ENCODE measurements at regions not wholly inside any gene's neighbourhood (a gene's known extent, or its start where the extent isn't known, plus 50 kb on each side); places are given as distances from the start of the nearest gene placed in this dataset.
"Not testable (repeated sequence)": the region's sequence is repeated elsewhere in the genome, so short reads cannot be mapped to it uniquely, and the experiment has no call there.

DNA sequence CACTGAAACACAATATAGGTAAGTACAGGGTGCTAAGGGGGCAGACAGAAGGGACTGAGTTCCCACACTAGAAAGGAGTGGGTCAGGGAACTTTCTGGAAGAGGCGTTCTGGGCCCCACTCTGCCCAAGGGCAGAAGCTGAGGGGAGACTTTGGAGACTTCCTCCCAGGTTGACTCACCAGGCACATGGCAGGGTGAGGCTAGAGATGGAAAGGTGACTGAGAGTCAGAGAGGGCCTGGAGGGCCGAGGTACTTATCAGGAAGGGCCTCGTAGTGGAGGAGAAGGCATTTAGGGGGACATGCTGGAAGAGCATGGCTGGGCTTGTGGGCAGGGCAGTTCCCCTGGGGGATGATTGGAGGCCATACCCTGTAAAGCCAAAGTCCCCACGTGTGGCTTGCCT lies 159.9 kb upstream of the JUN start:
- Histone ChIP-seq H3K27ac (ENCODE audit: low read length) (no peak overlapping the region), H3K4me1 (ENCODE audit: control insufficient read depth in 1 of 2, insufficient read depth in 2 of 2, low read length in 2 of 2) (peaks cover 0 to 5% of the 10 kb centered on the region in 2 donors), H3K9me3 (ENCODE audit: control insufficient read depth in 1 of 2, low read length in 2 of 2) (no peaks in the 10 kb centered on the region), H3K27me3 (ENCODE audit: low read depth, low read length) (no peaks in the 10 kb centered on the region), H3K4me3 (ENCODE audit: low read depth in 1 of 2, low read length in 2 of 2) (no peak overlapping the region), H3K36me3 (ENCODE audit: control insufficient read depth in 1 of 2, insufficient read depth in 2 of 2, low read length in 2 of 2) (no peaks in the 10 kb centered on the region)

DNA sequence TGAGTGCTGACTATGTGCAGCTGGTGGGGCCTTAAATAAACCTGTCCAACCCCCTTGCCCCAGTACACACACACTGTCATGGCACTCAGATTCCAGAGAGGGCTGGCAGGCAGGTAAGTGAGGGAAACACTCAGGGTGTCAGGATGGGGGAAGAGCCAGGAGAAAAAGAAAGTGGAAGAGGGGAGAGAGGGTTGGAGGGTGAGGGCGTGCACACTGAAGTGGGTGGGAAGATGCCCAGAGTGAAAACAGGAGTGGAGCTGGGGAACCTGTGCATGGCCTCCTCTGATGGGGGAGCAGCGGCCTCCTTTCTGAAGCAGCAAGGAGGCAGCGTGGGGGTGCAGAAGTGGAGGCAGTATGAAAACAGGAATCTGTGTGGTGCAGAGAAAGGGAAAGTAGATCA lies 160.6 kb upstream of the JUN start:
- Histone ChIP-seq H3K27ac (ENCODE audit: low read length) (no peak overlapping the region), H3K27me3 (ENCODE audit: low read depth, low read length) (no peaks in the 10 kb centered on the region), H3K9me3 (ENCODE audit: control insufficient read depth in 1 of 2, low read length in 2 of 2) (no peaks in the 10 kb centered on the region), H3K4me1 (ENCODE audit: control insufficient read depth in 1 of 2, insufficient read depth in 2 of 2, low read length in 2 of 2) (peaks cover 0 to 5% of the 10 kb centered on the region in 2 donors), H3K36me3 (ENCODE audit: control insufficient read depth in 1 of 2, insufficient read depth in 2 of 2, low read length in 2 of 2) (no peaks in the 10 kb centered on the region), H3K4me3 (ENCODE audit: low read depth in 1 of 2, low read length in 2 of 2) (no peak overlapping the region)

DNA sequence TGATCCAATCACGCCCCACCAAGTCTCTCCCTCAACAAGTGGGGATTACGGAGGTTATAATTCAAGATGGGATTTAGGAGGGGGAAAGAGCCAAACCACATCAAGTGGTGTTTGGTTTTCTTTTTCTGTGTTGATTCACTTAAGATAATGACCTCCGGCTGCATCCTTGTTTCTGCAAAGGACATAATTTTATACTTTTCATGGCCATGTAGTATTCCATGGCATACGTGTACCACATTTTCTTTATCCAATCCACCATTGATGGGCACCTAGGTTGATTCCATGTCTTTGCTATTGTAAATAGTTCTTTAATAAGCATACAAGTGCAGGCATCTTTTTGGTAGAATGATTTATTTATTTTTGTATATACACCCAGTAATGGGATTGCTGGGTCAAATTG lies 162.5 kb upstream of the JUN start:
- H3K27ac ChIP-seq (ENCODE audit: low read length), result no peak overlapping the region
- H3K27me3 ChIP-seq (ENCODE audit: low read depth, low read length), result no peaks in the 10 kb centered on the region
- peaks cover 0 to 5% of the 10 kb centered on the region in 2 donors for H3K4me1 ChIP-seq (ENCODE audit: control insufficient read depth in 1 of 2, insufficient read depth in 2 of 2, low read length in 2 of 2)
- H3K4me3 ChIP-seq (ENCODE audit: low read depth in 1 of 2, low read length in 2 of 2), result no peak overlapping the region
- H3K36me3 ChIP-seq (ENCODE audit: control insufficient read depth in 1 of 2, insufficient read depth in 2 of 2, low read length in 2 of 2), result no peaks in the 10 kb centered on the region
- H3K9me3 ChIP-seq (ENCODE audit: control insufficient read depth in 1 of 2, low read length in 2 of 2), result no peaks in the 10 kb centered on the region

DNA sequence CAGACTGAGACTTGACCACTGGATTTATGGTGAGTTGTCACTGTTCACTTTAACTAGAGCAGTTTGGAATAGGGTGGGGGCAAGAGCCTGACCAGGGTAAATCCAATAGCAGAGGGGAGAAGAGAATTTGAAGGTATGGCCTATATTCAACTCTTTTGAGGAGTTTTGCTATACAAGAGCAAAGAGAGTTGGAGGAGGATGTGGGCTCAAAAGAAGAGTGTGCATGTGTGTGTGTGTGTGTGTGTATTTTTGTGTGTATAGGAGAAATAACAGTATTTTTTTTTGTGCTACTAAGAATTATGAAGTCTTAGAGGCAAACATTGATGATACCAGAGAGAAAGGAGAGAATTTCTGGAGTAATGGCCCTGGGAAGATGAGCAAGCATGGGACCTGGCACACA lies 164.8 kb upstream of the JUN start:
- no peaks in the 10 kb centered on the region for H3K36me3 ChIP-seq (ENCODE audit: control insufficient read depth in 1 of 2, insufficient read depth in 2 of 2, low read length in 2 of 2)
- no peaks in the 10 kb centered on the region for H3K27me3 ChIP-seq (ENCODE audit: low read depth, low read length)
- no peak overlapping the region for H3K4me3 ChIP-seq (ENCODE audit: low read depth in 1 of 2, low read length in 2 of 2)

DNA sequence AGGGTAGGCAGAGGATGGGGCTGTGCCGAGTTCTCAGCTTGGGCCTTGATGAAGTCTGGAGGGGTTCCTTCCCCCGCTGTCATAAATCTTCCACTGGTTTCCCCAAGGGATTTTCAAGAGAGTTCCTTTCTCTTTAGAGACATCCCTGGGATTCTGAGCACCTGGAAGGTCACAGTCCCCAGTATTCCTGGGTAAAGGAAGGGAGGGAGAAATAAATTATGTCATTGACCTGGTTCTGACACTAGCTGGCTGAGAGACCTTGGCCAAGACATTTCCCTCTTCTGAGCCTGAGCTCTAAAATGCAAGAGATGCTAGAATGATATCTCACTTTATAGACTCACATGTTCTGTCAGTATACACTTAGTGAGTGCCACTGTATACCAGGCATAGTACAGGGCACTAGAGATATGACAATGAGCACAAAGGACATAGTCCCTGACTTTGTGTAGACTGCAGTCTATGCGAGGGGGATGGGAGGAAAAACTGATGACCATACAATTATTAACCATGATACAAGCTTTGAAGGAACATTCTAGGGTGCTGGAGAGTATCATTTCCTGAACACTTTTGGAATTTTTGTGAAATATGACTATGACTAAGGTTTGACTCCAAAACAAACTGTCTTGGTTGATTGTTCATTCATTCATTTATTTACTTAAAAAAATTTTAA lies 165.8 kb upstream of the JUN start:
- Histone ChIP-seq H3K36me3 (ENCODE audit: control insufficient read depth in 1 of 2, insufficient read depth in 2 of 2, low read length in 2 of 2) (no peaks in the 10 kb centered on the region), H3K4me3 (ENCODE audit: low read depth in 1 of 2, low read length in 2 of 2) (no peak overlapping the region), H3K27me3 (ENCODE audit: low read depth, low read length) (no peaks in the 10 kb centered on the region), H3K9me3 (ENCODE audit: control insufficient read depth in 1 of 2, low read length in 2 of 2) (no peaks in the 10 kb centered on the region), H3K27ac (ENCODE audit: low read length) (no peak overlapping the region), H3K4me1 (ENCODE audit: control insufficient read depth in 1 of 2, insufficient read depth in 2 of 2, low read length in 2 of 2) (no peaks in the 10 kb centered on the region)

More for the DNA sequence above, 164.8 kb upstream of the JUN start:
- Histone ChIP-seq H3K27ac (ENCODE audit: low read length) (no peak overlapping the region), H3K9me3 (ENCODE audit: control insufficient read depth in 1 of 2, low read length in 2 of 2) (no peaks in the 10 kb centered on the region), H3K4me1 (ENCODE audit: control insufficient read depth in 1 of 2, insufficient read depth in 2 of 2, low read length in 2 of 2) (no peaks in the 10 kb centered on the region)

DNA sequence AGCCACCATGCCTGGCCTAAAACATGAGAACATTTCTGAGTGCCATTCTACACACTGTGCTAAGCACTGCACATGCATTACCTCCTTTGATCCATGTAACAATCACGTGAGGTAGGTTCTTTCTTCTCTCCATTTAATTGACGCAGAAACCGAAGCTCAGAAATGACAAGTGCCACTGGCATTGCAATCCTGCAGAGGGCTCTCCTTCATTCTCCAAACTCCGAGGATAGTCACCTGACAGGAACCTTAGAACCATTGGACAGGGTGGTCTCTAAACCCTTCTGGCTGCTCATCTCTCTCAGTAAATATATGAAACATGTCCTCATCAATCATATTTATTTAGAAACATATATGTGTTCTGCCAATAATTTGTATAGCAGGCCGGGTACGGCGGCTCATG lies 167.1 kb upstream of the JUN start:
- H3K9me3 ChIP-seq (ENCODE audit: control insufficient read depth in 1 of 2, low read length in 2 of 2), result no peaks in the 10 kb centered on the region
- no peaks in the 10 kb centered on the region for H3K36me3 ChIP-seq (ENCODE audit: control insufficient read depth in 1 of 2, insufficient read depth in 2 of 2, low read length in 2 of 2)
- H3K4me1 ChIP-seq (ENCODE audit: control insufficient read depth in 1 of 2, insufficient read depth in 2 of 2, low read length in 2 of 2), result no peaks in the 10 kb centered on the region
- H3K4me3 ChIP-seq (ENCODE audit: low read depth in 1 of 2, low read length in 2 of 2), result no peak overlapping the region
- H3K27me3 ChIP-seq (ENCODE audit: low read depth, low read length), result no peaks in the 10 kb centered on the region
- no peak overlapping the region for H3K27ac ChIP-seq (ENCODE audit: low read length)

DNA sequence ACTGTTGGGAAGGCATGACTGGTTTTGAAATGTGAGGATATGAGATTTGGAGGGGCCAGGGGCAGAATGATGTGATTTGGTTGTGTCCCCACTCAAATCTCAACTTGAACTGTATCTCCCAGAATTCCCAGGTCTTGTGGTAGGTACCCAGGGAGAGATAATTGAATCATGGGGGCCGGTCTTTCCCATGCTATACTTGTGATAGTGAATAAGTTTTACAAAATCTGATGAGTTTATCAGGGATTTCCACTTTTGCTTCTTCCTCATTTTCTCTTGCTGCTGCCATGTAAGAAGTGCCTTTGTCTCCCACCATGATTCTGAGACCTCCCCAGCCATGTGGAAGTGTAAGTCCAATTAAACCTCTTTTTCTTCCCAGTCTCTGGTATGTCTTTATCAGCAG lies 170.1 kb upstream of the JUN start:
- H3K4me3 ChIP-seq (ENCODE audit: low read depth in 1 of 2, low read length in 2 of 2), result not testable (repeated sequence)

DNA sequence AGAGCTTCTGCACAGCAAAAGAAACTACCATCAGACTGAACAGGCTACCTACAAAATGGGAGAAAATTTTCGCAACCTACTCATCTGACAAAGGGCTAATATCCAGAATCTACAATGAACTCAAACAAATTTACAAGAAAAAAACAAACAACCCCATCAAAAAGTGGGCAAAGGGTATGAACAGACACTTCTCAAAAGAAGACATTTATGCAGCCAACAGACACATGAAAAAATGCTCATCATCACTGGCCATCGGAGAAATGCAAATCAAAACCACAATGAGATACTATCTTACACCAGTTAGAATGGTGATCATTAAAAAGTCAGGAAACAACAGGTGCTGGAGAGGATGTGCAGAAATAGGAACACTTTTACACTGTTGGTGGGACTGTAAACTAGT lies 179.4 kb upstream of the JUN start:
- not testable (repeated sequence) for H3K9me3 ChIP-seq (ENCODE audit: control insufficient read depth in 1 of 2, low read length in 2 of 2); H3K36me3 ChIP-seq (ENCODE audit: control insufficient read depth in 1 of 2, insufficient read depth in 2 of 2, low read length in 2 of 2); H3K27me3 ChIP-seq (ENCODE audit: low read depth, low read length); H3K4me3 ChIP-seq (ENCODE audit: low read depth in 1 of 2, low read length in 2 of 2); H3K4me1 ChIP-seq (ENCODE audit: control insufficient read depth in 1 of 2, insufficient read depth in 2 of 2, low read length in 2 of 2); H3K27ac ChIP-seq (ENCODE audit: low read length)

More for the DNA sequence above, 170.1 kb upstream of the JUN start:
- not testable (repeated sequence) for H3K4me1 ChIP-seq (ENCODE audit: control insufficient read depth in 1 of 2, insufficient read depth in 2 of 2, low read length in 2 of 2); H3K27ac ChIP-seq (ENCODE audit: low read length); H3K9me3 ChIP-seq (ENCODE audit: control insufficient read depth in 1 of 2, low read length in 2 of 2); H3K36me3 ChIP-seq (ENCODE audit: control insufficient read depth in 1 of 2, insufficient read depth in 2 of 2, low read length in 2 of 2); H3K27me3 ChIP-seq (ENCODE audit: low read depth, low read length)

DNA sequence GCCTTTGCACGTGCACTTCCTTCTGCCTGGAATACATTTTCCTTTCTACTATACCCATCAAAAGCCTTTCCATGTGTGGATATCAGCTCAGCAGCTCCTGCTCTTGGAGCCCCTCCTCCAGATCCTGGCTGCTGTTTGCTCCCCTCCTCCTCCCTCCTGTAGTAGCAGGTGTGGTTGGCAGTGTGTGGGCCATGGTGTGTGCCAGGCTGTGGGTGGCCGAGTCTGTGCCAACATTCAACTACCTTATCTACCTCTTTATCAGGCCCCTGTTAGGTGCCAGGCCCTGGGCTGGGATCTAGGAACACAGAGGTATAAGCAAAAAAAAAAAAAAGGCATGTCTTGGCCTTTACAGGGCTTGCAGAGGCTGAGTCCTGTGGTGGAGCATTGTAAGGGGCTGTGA lies 180.6 kb upstream of the JUN start:
- Histone ChIP-seq H3K4me3 (ENCODE audit: low read depth in 1 of 2, low read length in 2 of 2) (no peak overlapping the region), H3K27ac (ENCODE audit: low read length) (no peak overlapping the region), H3K27me3 (ENCODE audit: low read depth, low read length) (no peaks in the 10 kb centered on the region), H3K36me3 (ENCODE audit: control insufficient read depth in 1 of 2, insufficient read depth in 2 of 2, low read length in 2 of 2) (no peaks in the 10 kb centered on the region), H3K4me1 (ENCODE audit: control insufficient read depth in 1 of 2, insufficient read depth in 2 of 2, low read length in 2 of 2) (peaks cover 6 to 11% of the 10 kb centered on the region in 2 donors), H3K9me3 (ENCODE audit: control insufficient read depth in 1 of 2, low read length in 2 of 2) (no peaks in the 10 kb centered on the region)

DNA sequence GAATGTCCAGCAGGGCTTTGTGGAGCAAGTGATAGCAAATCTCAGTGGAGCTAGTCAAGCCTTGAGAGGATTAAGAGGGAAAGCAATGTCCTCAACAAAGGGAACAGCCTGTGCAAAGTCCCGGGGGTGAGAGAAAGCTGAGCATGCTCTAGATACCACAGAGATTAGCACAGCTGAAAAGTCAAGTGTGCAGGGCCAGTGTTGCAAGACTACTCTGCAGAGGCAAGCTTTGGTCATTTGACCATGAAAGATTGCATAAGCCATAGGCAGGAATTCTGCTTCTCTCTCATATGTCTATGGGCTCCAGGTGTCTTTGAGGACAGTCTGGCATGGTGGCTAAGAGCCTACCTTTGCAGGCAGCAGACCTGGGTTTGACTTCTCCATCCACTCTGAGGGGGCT lies 181.0 kb upstream of the JUN start:
- no peaks in the 10 kb centered on the region for H3K36me3 ChIP-seq (ENCODE audit: control insufficient read depth in 1 of 2, insufficient read depth in 2 of 2, low read length in 2 of 2)
- no peak overlapping the region for H3K4me3 ChIP-seq (ENCODE audit: low read depth in 1 of 2, low read length in 2 of 2)
- H3K27ac ChIP-seq (ENCODE audit: low read length), result no peak overlapping the region
- no peaks in the 10 kb centered on the region for H3K9me3 ChIP-seq (ENCODE audit: control insufficient read depth in 1 of 2, low read length in 2 of 2)
- H3K4me1 ChIP-seq (ENCODE audit: control insufficient read depth in 1 of 2, insufficient read depth in 2 of 2, low read length in 2 of 2), result peaks cover 6 to 11% of the 10 kb centered on the region in 2 donors
- no peaks in the 10 kb centered on the region for H3K27me3 ChIP-seq (ENCODE audit: low read depth, low read length)

DNA sequence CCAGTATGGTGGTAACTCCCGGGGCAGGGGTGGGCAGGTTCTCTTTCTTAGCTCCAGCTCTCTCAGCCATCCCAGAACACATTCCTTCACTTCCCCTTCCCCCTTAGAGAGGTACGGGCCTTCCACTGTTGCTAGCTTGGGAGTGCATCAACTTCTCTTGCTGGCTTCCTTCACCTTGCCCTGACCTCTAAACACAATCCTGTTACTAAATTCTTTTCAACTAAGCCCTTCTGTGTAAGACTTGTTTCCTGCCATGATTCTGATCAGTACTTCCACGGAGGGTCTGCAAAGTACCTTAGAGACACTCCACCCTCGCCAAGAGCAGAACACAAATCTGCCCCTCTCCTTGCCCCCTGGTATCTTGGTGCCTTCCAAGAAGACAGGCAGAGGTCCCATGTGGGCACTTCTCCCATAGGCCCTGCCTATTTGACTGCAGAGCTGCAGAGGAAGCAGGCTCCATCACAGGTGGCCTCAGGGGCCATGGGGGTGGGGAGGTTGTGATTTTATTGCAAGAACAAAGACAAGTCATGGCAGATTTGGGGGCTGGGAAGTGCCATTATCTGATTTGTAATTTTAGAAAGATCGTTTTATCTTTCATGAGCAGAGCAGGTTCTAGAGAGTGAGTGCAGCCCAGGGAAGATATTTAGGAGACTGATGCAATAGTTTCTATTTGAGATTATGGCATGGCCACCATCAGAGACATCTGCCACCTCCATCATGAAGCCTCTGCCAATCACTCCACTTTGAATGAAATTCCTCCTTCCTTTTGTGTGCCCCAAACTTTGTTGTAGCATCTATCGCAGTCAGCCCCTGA lies 182.5 kb upstream of the JUN start:
- H3K27me3 ChIP-seq (ENCODE audit: low read depth, low read length), result no peaks in the 10 kb centered on the region
- H3K4me1 ChIP-seq (ENCODE audit: control insufficient read depth in 1 of 2, insufficient read depth in 2 of 2, low read length in 2 of 2), result peaks cover 6 to 11% of the 10 kb centered on the region in 2 donors
- no peak overlapping the region for H3K4me3 ChIP-seq (ENCODE audit: low read depth in 1 of 2, low read length in 2 of 2)
- no peaks in the 10 kb centered on the region for H3K36me3 ChIP-seq (ENCODE audit: control insufficient read depth in 1 of 2, insufficient read depth in 2 of 2, low read length in 2 of 2)
- H3K9me3 ChIP-seq (ENCODE audit: control insufficient read depth in 1 of 2, low read length in 2 of 2), result no peaks in the 10 kb centered on the region
- no peak overlapping the region for H3K27ac ChIP-seq (ENCODE audit: low read length)

Data from muscle layer of duodenum (tissue), 2 donors.